ENCODE measurements at regions not wholly inside any gene's neighbourhood (a gene's known extent, or its start where the extent isn't known, plus 50 kb on each side); places are given as distances from the start of the nearest gene placed in this dataset.

DNA sequence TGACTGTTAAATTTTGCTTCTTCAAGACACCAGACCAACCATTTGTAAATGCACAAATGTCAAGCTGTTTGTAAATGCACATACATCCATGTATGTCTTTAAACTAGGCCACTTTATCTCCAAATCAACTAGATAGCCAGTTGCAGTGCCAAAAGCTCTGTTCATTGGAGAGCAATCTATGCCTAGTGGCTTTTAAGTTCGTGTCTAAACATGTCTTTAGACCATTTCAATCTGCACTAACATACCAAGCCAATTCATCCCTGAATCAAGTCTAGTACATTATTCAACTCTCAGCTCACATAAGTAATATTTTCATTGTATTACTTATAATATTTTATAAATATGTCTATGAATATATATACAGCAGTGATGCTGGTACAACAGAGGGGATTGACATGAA, 985.9 kb downstream of the CDH18 start:
- Histone ChIP-seq H3K4me1 (ENCODE audit: control insufficient read depth, insufficient read depth, low read length) (no peaks in the 10 kb centered on the region), H3K36me3 (ENCODE audit: control insufficient read depth in 2 of 2, insufficient read depth in 1 of 2, low read length in 2 of 2) (no peaks in the 10 kb centered on the region), H3K27ac (ENCODE audit: extremely low read depth, low read depth, low read length) (no peak overlapping the region), H3K9me3 (ENCODE audit: control insufficient read depth, insufficient read depth, low read depth, low read length) (no peaks in the 10 kb centered on the region), H3K4me3 (ENCODE audit: low read depth, low read length) (no peak overlapping the region)
- ChIA-PET CTCF (interaction anchor here (0.6 to 1.2 kb wide), 2 partner anchors 14 to 31 kb away, joined by 3 to 4 read pairs; no protein-coding TSS in a partner anchor), POLR2A (no interaction called here)
- no peak for TF ChIP-seq KLF17 (tag by site-specific recombination; IDR thresholded peaks at IDR 0.05)
- no peak for TF ChIP-seq ZNF585B (tag by site-specific recombination; IDR thresholded peaks at IDR 0.05)
- no peak for TF ChIP-seq ZNF391 (tag by site-specific recombination; IDR thresholded peaks at IDR 0.05; ENCODE audit: borderline replicate concordance, low read depth)
- TF ChIP-seq ZBTB26 (tag by site-specific recombination; optimal IDR thresholded peaks at IDR 0.05): no peak
- TF ChIP-seq SP7 (tag by site-specific recombination; IDR thresholded peaks at IDR 0.05): no peak
- no peak for TF ChIP-seq SP2 (tag by site-specific recombination; IDR thresholded peaks at IDR 0.05)
- TF ChIP-seq YY2 (tag by site-specific recombination; IDR thresholded peaks at IDR 0.05): no peak
- TF ChIP-seq OVOL3 (tag by site-specific recombination; IDR thresholded peaks at IDR 0.05): no peak
- no peak for TF ChIP-seq ZNF639 (tag by site-specific recombination; IDR thresholded peaks at IDR 0.05)
- no peak for TF ChIP-seq ZNF19 (tag by site-specific recombination; IDR thresholded peaks at IDR 0.05; ENCODE audit: low read depth)
- TF ChIP-seq, protein P1, sequence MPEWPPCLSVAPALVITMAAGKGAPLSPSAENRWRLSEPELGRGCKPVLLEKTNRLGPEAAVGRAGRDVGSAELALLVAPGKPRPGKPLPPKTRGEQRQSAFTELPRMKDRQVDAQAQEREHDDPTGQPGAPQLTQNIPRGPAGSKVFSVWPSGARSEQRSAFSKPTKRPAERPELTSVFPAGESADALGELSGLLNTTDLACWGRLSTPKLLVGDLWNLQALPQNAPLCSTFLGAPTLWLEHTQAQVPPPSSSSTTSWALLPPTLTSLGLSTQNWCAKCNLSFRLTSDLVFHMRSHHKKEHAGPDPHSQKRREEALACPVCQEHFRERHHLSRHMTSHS (tag by site-specific recombination; IDR thresholded peaks at IDR 0.05): no peak
- TF ChIP-seq ZNF184 (tag by site-specific recombination; IDR thresholded peaks at IDR 0.05): no peak
- TF ChIP-seq ZNF274 (IDR thresholded peaks at IDR 0.05; ENCODE audit: low read length): no peak
- TF ChIP-seq ZNF274 (tag by site-specific recombination; IDR thresholded peaks at IDR 0.05; ENCODE audit: borderline replicate concordance): no peak
- TF ChIP-seq ZNF473 (tag by site-specific recombination; IDR thresholded peaks at IDR 0.05): no peak

DNA sequence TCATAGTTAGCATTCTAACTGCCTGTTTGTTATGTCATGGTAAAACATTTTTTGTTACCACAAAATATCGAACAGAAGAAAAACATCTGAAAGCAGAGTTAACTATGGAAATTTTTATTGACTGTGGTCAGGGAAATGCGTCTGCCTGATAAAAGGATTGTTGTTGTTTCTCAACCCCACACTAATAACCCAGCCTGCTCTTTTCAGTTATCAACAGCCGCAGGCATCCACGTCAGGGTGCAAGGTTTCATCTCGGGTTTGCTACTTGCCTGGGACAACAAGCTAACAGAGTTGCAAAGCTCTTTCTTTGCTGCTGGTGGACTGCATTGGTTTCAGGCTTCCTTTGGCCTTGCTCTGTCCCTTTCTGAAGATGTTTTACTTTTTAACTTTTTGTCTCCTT, 969.2 kb downstream of the CDH18 start:
- CTCF ChIA-PET: no interaction called here
- Histone ChIP-seq H3K27ac (ENCODE audit: extremely low read depth, low read depth, low read length) (no peak overlapping the region), H3K4me3 (ENCODE audit: low read depth, low read length) (no peak overlapping the region), H3K36me3 (ENCODE audit: control insufficient read depth in 2 of 2, insufficient read depth in 1 of 2, low read length in 2 of 2) (no peaks in the 10 kb centered on the region), H3K9me3 (ENCODE audit: control insufficient read depth, insufficient read depth, low read depth, low read length) (no peaks in the 10 kb centered on the region), H3K4me1 (ENCODE audit: control insufficient read depth, insufficient read depth, low read length) (no peaks in the 10 kb centered on the region)
- POLR2A ChIA-PET: no interaction called here
- TF ChIP-seq ZBTB10 (tag by site-specific recombination; IDR thresholded peaks at IDR 0.05) (no peak), ZNF184 (tag by site-specific recombination; IDR thresholded peaks at IDR 0.05) (no peak), ZBTB21 (tag by site-specific recombination; IDR thresholded peaks at IDR 0.05) (no peak), FEZF1 (tag by site-specific recombination; IDR thresholded peaks at IDR 0.05) (no peak), ZNF292 (tag by site-specific recombination; IDR thresholded peaks at IDR 0.05; ENCODE audit: borderline replicate concordance, low read depth) (no peak)

Measured in HEK293 (cell line).